Spinal cord (tissue), 9 donors: ENCODE measurements at regions not wholly inside any gene's neighbourhood (a gene's known extent, or its start where the extent isn't known, plus 50 kb on each side); places are given as distances from the start of the nearest gene placed in this dataset.

Experiments
- DNase-seq, 6 donors: peaks; one replicate each; pipeline versions ENCODE4 v3.0.0 to v3.0.0-alpha.2; 2013 to 2015; ENCODE audit warnings: low spot score in 6 of 6, low read depth in 4 of 6
- H3K27ac ChIP-seq: one replicate; pipeline ENCODE4 v1.5.1; 2013; ENCODE audit warnings: low read depth, low read length, control low read depth
- H3K27me3 ChIP-seq: one replicate; pipeline ENCODE4 v1.6.1; 2013; ENCODE audit warnings: low read length; ENCODE audit not compliant: control insufficient read depth, insufficient read depth
- H3K36me3 ChIP-seq: one replicate; pipeline ENCODE4 v1.6.1; 2013; ENCODE audit warnings: low read length; ENCODE audit not compliant: control insufficient read depth, insufficient read depth
- H3K4me1 ChIP-seq: one replicate; pipeline ENCODE4 v1.6.1; 2013; ENCODE audit warnings: low read length; ENCODE audit not compliant: control insufficient read depth, insufficient read depth
- H3K4me3 ChIP-seq: one replicate; pipeline ENCODE4 v1.5.1; 2013; ENCODE audit warnings: low read depth, low read length, control low read depth
- H3K9me3 ChIP-seq: one replicate; pipeline ENCODE4 v1.6.1; 2013; ENCODE audit warnings: low read length; ENCODE audit not compliant: control insufficient read depth, insufficient read depth
- WGBS: methylation state at CpG from one replicate; pipeline ENCODE4 v1.1.5; 2013; ENCODE audit warnings: missing lambda C conversion rate; ENCODE audit not compliant: insufficient coverage; 5-methylcytosine and 5-hydroxymethylcytosine counted together
- donor health status: healthy.

DNA sequence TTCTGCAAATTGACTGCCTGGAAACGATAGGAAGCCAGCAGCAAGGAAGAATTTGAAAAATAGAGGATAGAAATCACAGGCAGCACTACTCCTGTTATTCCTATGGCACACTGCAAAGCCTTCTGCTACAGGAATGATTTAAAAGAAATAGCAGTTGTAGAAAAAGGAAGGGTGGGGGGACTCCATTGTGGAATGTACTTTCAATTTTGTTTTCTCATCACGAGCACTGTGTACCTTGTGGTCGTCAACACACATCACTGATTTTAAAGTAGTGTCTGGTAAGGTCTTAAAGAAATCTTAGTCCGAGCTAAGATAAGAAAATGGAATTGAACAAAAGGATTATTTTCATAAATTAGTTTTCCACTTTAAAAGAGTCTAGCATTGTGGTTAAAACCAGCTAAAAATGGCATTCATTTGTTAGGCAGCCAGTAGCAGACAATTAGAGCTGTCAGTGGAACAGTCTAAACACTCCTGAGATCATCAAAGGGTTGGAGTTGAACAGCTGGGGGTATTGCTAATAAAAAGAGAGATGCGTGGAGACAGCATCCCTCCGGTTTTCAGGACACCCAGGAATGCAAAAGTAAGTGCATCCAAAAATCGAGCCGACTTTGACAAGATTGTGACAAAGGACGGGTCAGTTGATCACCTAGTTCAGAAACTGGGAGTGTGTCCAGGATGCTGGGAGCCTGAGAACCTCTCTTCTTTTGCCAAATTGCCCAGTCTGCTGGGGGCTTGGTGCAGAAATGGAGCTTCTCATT is 97.8 kb upstream of the WWC1 start:
- Histone ChIP-seq H3K27me3 (no peaks in the 10 kb centered on the region), H3K27ac (no peak overlapping the region), H3K4me3 (no peak overlapping the region), H3K9me3 (no peaks in the 10 kb centered on the region), H3K4me1 (peaks cover 13% of the 10 kb centered on the region), H3K36me3 (peaks cover 2% of the 10 kb centered on the region)
- peak in 4 of 6 donors; percentile 47 to 83 (median 71) for DNase-seq
- WGBS = 35% methylated on average over 5 of the region's 9 CpGs

DNA sequence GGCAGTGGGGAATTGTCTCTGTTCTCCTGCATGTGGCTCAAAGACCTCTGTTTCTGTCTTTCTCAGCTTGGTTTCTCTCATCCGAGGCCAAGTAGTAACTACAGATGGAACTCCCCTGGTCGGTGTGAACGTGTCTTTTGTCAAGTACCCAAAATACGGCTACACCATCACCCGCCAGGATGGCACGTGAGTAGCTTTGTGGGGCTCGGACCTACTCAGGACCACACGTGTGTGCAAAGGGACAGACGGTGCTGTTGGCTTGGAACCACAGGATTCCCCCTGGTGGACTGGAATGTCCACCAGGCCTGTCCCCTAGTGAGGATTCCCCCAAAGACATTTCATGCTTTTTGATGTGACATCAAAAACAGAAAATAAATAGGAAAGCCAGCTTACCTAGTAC is 96.3 kb upstream of the WWC1 start:
- no peaks in the 10 kb centered on the region for H3K27me3 ChIP-seq
- no peak for DNase-seq
- no peak overlapping the region for H3K4me3 ChIP-seq
- WGBS = 95% methylated on average over 9 of the region's 9 CpGs
- H3K9me3 ChIP-seq = no peaks in the 10 kb centered on the region
- H3K36me3 ChIP-seq = peaks cover 11% of the 10 kb centered on the region
- H3K4me1 ChIP-seq = peaks cover 11% of the 10 kb centered on the region
- no peak overlapping the region for H3K27ac ChIP-seq

DNA sequence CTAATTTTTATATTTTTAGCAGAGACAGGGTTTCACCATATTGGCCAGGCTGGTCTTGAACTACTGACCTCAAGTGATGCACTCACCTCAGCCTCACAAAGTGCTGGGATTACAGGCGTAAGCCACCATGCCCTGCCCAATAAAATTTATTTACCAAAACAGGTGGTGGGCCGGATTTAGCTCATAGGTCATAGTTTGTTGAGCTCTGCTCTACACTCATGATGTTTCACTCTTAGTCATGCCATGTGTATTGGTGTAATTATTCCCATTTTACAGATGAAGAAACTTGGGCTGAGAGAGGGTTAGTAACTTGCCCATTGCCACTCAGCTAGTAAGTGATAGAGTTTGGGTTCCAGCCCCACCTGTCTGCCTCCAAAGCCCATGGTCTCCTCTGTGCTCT is 93.1 kb upstream of the WWC1 start:
- H3K36me3 ChIP-seq = peaks cover 14% of the 10 kb centered on the region
- H3K4me3 ChIP-seq = no peak overlapping the region
- H3K4me1 ChIP-seq = peaks cover 9% of the 10 kb centered on the region
- H3K27ac ChIP-seq = no peak overlapping the region
- no peaks in the 10 kb centered on the region for H3K27me3 ChIP-seq
- WGBS = no CpG with 5 or more reads among the region's 2 CpGs
- DNase-seq = no peak
- H3K9me3 ChIP-seq = no peaks in the 10 kb centered on the region

DNA sequence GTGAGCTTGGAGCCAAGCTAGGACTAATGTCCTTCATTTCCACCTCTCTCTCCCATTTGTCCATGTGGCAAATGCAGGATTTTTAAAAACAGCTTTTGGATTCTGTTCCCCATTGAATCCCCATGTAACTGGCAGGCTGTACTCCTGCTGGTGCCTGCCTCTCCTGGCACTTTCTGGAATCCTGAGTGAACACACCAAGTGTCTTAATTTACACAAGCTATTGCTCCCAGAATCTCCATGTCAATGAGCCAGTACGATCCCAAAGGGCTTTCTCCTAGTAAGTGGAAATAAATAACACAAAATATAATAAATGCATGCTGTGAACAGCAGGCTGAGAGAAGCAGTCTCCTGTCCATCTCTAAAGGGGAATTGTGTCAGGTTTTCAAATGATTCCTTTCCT is 88.4 kb upstream of the WWC1 start:
- Histone ChIP-seq H3K9me3 (no peaks in the 10 kb centered on the region), H3K27ac (no peak overlapping the region), H3K4me3 (no peak overlapping the region), H3K27me3 (no peaks in the 10 kb centered on the region), H3K36me3 (peaks cover 24% of the 10 kb centered on the region), H3K4me1 (peaks cover 2% of the 10 kb centered on the region)
- no CpG with 5 or more reads among the region's 1 CpG for WGBS
- DNase-seq = peak in 2 of 6 donors; percentile 60 to 68

DNA sequence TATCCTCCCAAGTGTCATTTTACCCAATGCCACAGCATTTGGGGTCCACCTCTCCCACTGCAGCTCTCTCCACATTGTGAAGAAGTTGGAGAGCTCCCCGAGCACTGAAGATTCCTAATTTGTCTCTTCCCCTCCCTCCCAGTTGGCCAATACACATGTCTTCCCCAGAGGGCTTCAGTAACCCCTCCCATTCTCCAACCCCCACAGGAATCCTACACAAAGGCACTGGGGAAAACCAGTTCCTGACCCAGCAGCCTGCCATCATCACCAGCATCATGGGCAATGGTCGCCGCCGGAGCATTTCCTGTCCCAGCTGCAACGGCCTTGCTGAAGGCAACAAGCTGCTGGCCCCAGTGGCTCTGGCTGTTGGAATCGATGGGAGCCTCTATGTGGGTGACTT is 87.3 kb upstream of the WWC1 start:
- WGBS = 99% methylated on average over 6 of the region's 6 CpGs
- Histone ChIP-seq H3K9me3 (no peaks in the 10 kb centered on the region), H3K4me3 (no peak overlapping the region), H3K27ac (no peak overlapping the region), H3K36me3 (peaks cover 17% of the 10 kb centered on the region), H3K4me1 (peaks cover 2% of the 10 kb centered on the region), H3K27me3 (no peaks in the 10 kb centered on the region)
- DNase-seq = no peak

DNA sequence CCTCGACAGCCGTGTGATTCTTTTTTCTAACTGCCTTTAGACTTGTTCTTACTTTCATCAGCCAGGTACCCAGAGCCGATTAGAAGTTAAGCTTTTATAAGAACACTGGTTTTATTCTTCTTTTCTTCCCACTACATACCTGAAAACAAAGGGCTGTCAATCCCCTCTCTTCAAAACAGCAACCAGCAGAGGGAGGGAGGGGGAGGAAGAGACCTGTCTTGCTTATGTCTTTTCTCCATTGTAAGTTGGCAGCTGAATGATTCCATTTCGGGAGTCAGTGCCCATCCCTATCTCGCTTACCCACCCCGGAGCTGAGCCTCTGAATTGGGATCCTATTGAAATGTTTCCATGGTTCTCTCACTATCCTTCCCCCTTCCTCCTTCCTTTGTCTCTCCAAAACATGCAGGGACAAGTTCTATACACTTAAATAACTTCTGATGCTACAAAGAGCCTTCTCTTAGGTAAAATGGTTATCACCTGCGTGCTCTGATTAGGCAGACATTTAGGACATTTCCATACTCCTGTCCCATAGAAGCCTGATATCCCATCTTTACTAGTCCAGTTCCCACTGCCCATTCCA is 83.9 kb upstream of the WWC1 start:
- DNase-seq = no peak
- Histone ChIP-seq H3K27me3 (no peaks in the 10 kb centered on the region), H3K4me1 (peaks cover 7% of the 10 kb centered on the region), H3K9me3 (no peaks in the 10 kb centered on the region), H3K27ac (no peak overlapping the region), H3K4me3 (no peak overlapping the region), H3K36me3 (peaks cover 10% of the 10 kb centered on the region)
- 89% methylated on average over 5 of the region's 7 CpGs for WGBS

DNA sequence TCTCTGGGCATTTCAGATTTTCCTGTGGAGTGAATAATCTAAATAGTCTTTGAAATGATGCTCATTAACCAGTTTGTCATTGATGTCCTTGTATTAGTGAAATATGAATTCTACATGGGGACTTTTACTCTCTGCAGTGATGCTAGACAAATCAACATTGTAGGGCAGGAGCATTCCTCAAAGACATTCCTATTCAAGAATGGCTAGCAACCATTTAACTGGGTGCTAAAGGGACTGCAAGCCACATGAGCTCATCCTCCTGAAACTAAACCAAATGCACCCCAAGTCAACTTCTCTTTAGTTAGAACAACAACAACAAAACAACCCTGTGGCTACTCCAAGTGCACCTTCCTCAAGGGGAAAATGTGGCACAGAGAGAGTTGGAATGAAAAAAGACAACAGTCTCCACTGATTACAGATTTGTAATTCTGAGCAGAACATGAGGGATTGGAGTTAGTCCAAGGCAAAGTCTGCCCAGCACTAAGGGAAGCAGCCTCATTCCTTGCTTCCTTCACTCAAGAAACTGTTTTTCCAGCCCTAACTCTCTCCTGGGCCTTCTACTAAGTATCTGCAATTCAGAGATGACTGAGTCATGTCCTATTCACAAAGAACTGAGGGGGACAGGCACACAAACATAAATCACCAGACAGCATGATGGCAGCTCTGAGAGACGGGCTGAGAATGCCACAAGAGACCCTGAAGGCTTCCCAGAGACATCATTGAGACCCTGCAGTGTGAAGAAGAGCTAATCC is 82.0 kb upstream of the WWC1 start:
- Histone ChIP-seq H3K36me3 (peaks cover 4% of the 10 kb centered on the region), H3K4me3 (no peak overlapping the region), H3K27me3 (no peaks in the 10 kb centered on the region), H3K9me3 (no peaks in the 10 kb centered on the region), H3K27ac (peak overlapping the region; percentile 44), H3K4me1 (peaks cover 5% of the 10 kb centered on the region)
- peak in 2 of 6 donors; percentile 48 to 72 for DNase-seq
- whole genome bisulfite sequencing = 33% methylated on average over 1 of the region's 1 CpG

DNA sequence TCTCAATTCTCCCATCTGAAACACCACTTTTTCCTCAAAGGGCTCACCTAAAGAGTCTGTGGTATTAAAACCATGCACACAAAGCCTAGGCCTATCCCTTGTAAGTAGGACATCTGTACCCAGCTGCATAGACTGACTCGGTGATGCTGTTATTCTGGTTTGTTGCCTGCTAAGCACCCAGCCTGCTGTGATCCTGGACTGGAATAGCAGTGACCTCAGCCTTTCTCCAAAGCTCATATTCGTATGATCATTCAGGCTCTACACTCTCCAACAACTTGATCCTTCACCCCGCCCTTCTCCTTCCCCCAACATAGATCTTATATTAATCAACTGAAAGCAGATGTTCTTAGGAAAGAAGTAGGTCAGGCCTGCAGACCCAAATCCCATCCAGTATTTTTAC is 81.4 kb upstream of the WWC1 start:
- peak overlapping the region; percentile 44 for H3K27ac ChIP-seq
- 45% methylated on average over 2 of the region's 3 CpGs for WGBS
- H3K4me1 ChIP-seq = peaks cover 5% of the 10 kb centered on the region
- H3K4me3 ChIP-seq = no peak overlapping the region
- H3K36me3 ChIP-seq = peaks cover 7% of the 10 kb centered on the region
- no peaks in the 10 kb centered on the region for H3K9me3 ChIP-seq
- H3K27me3 ChIP-seq = no peaks in the 10 kb centered on the region
- DNase-seq = no peak

DNA sequence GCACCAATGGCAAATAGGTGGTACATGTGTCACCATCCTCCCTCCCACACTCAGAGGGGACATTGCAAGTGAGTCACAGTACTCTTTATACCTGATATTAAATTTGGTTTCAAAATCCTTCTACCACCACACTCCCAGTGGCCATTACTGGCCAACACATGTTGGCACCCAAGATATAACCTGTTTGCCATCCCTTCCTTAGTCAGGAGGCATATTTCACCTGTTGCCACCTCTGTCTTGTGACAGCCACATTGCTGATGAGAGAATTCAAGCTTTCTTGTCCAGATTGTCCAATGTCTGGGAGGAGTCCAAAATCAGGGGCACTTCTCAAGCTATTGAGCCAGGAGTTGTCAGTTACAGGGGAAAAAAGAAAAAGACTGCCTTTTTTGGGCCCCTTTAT is 80.2 kb upstream of the WWC1 start:
- Histone ChIP-seq H3K27ac (no peak overlapping the region), H3K4me3 (no peak overlapping the region), H3K36me3 (peaks cover 10% of the 10 kb centered on the region), H3K9me3 (no peaks in the 10 kb centered on the region), H3K27me3 (no peaks in the 10 kb centered on the region), H3K4me1 (peaks cover 5% of the 10 kb centered on the region)
- DNase-seq = no peak
